CD14-positive monocyte (primary cell): ENCODE measurements at regions not wholly inside any gene's neighbourhood (a gene's known extent, or its start where the extent isn't known, plus 50 kb on each side); places are given as distances from the start of the nearest gene placed in this dataset.

Source experiments
- DNase-seq, 3 donors: peaks; one replicate each; pipeline ENCODE4 v3.0.0-alpha.2; 2011 to 2022
- H2AFZ ChIP-seq: 2 replicates; pipeline ENCODE4 v1.6.0; 2012; ENCODE audit warnings: mild to moderate bottlenecking, low read depth, low read length, inconsistent platforms; ENCODE audit not compliant: insufficient read depth, poor library complexity, severe bottlenecking
- H3K27ac ChIP-seq, 2 donors: 1 replicate in 1 of 2; 2 replicates in 1 of 2; pipeline ENCODE4 v1.5.1; 2012 to 2013; ENCODE audit warnings: low read length in 2 of 2, control low read depth in 1 of 2, inconsistent platforms in 1 of 2, low read depth in 1 of 2, mild to moderate bottlenecking in 1 of 2
- H3K27me3 ChIP-seq, 2 donors: one replicate each; pipeline versions ENCODE4 v1.6.0 to v1.6.1; 2011 to 2013; ENCODE audit warnings: low read length in 2 of 2; ENCODE audit not compliant: control insufficient read depth in 2 of 2, insufficient read depth in 2 of 2
- H3K36me3 ChIP-seq, 2 donors: replicated peaks in 1 of 2; 1 replicate in 1 of 2; 2 replicates in 1 of 2; pipeline versions ENCODE4 v1.5.1 to v1.6.1; 2012 to 2013; ENCODE audit warnings: low read length in 2 of 2, control low read depth in 1 of 2, inconsistent platforms in 1 of 2, mild to moderate bottlenecking in 1 of 2; ENCODE audit not compliant: insufficient read depth in 2 of 2, control insufficient read depth in 1 of 2
- H3K4me1 ChIP-seq, 2 donors: 1 replicate in 1 of 2; 2 replicates in 1 of 2; pipeline versions ENCODE4 v1.5.1 to v1.6.1; 2012 to 2013; ENCODE audit warnings: low read length in 2 of 2, control low read depth in 1 of 2, inconsistent platforms in 1 of 2, mild to moderate bottlenecking in 1 of 2, moderate library complexity in 1 of 2; ENCODE audit not compliant: insufficient read depth in 2 of 2, control insufficient read depth in 1 of 2
- H3K4me2 ChIP-seq: replicated peaks from 2 replicates; pipeline ENCODE3; 2012; ENCODE audit warnings: low read length, moderate library complexity, mild to moderate bottlenecking; ENCODE audit not compliant: poor library complexity, severe bottlenecking; ENCODE audit errors: extremely low read depth
- H3K4me3 ChIP-seq, 3 experiments: fragments of 200-600 bp in 1 of 3; sonication (generic) in 1 of 3; replicated peaks in 1 of 3; 1 replicate in 2 of 3; 2 replicates in 1 of 3; pipeline ENCODE4 v1.5.1; 2011 to 2013; ENCODE audit warnings: low read length in 3 of 3, mild to moderate bottlenecking in 3 of 3, control low read depth in 2 of 3, low read depth in 2 of 3, inconsistent platforms in 1 of 3, moderate library complexity in 1 of 3
- H3K79me2 ChIP-seq: 2 replicates; pipeline ENCODE4 v1.6.0; 2012; ENCODE audit warnings: mild to moderate bottlenecking, control low read depth, inconsistent platforms, low read length, moderate library complexity; ENCODE audit not compliant: insufficient read depth
- H3K9ac ChIP-seq: 2 replicates; pipeline ENCODE4 v1.6.0; 2017; ENCODE audit warnings: low read length, mild to moderate bottlenecking; ENCODE audit not compliant: insufficient read depth, poor library complexity, severe bottlenecking
- H3K9me3 ChIP-seq, 2 donors: replicated peaks in 1 of 2; 1 replicate in 1 of 2; 2 replicates in 1 of 2; pipeline versions ENCODE4 v1.5.1 to v1.6.1; 2012 to 2013; ENCODE audit warnings: low read length in 2 of 2, control low read depth in 1 of 2; ENCODE audit not compliant: control insufficient read depth in 1 of 2, insufficient read depth in 1 of 2
- H4K20me1 ChIP-seq: 2 replicates; pipeline ENCODE4 v1.6.0; 2012; ENCODE audit warnings: mild to moderate bottlenecking, low read length, control low read depth, moderate library complexity; ENCODE audit not compliant: insufficient read depth
- H3K27ac Mint-ChIP-seq, 7 donors: one replicate each; pipeline ENCODE4 v1.8.0; 2020; ENCODE audit warnings: mild to moderate bottlenecking in 7 of 7, mixed read lengths in 7 of 7, moderate library complexity in 6 of 7, inconsistent platforms in 2 of 7
- H3K27me3 Mint-ChIP-seq, 3 donors: one replicate each; pipeline ENCODE4 v1.8.0; 2021 to 2022; ENCODE audit warnings: low read depth in 3 of 3, mild to moderate bottlenecking in 3 of 3, mixed read lengths in 3 of 3, moderate library complexity in 3 of 3, inconsistent platforms in 1 of 3
- H3K36me3 Mint-ChIP-seq, 2 donors: one replicate each; pipeline ENCODE4 v1.8.0; 2020; ENCODE audit warnings: mixed read lengths in 2 of 2, inconsistent platforms in 1 of 2, mild to moderate bottlenecking in 1 of 2
- H3K4me1 Mint-ChIP-seq: one replicate; pipeline ENCODE4 v1.8.0; 2020; ENCODE audit warnings: mild to moderate bottlenecking, mixed read lengths
- H3K4me3 Mint-ChIP-seq, 2 donors: one replicate each; pipeline ENCODE4 v1.8.0; 2020; ENCODE audit warnings: mild to moderate bottlenecking in 2 of 2, mixed read lengths in 2 of 2, moderate library complexity in 1 of 2
- H3K9me3 Mint-ChIP-seq, 7 donors: one replicate each; pipeline ENCODE4 v1.8.0; 2020 to 2022; ENCODE audit warnings: mixed read lengths in 7 of 7, mild to moderate bottlenecking in 6 of 7, moderate library complexity in 6 of 7, inconsistent platforms in 2 of 7
- CTCF ChIP-seq: fragments of 200-600 bp; IDR thresholded peaks from one replicate; pipeline ENCODE4 v1.8.0; 2022; ENCODE audit warnings: antibody characterized with exemption, mild to moderate bottlenecking
- WGBS: methylation state at CpG from one replicate; pipeline ENCODE4 v1.1.5; 2013; ENCODE audit warnings: missing lambda C conversion rate; ENCODE audit not compliant: insufficient coverage; 5-methylcytosine and 5-hydroxymethylcytosine counted together
- intact Hi-C, 2 donors: fragments of 100-400 bp; cut with micrococcal nuclease; formaldehyde crosslinking; loops; one replicate each; pipeline versions ENCODE4 v1.15.0 to v1.15.1; 2023

- DNase-seq: no peak
- H3K27ac ChIP-seq: no peak overlapping the region
- H3K4me1 Mint-ChIP-seq: no peaks in the 10 kb centered on the region
- no peaks in the 10 kb centered on the region for H3K4me1 ChIP-seq
- no peak overlapping the region for H3K27ac Mint-ChIP-seq
- no peaks in the 10 kb centered on the region for H3K36me3 Mint-ChIP-seq
- intact Hi-C loops: no loop called here
- H3K9me3 ChIP-seq: no peaks in the 10 kb centered on the region
- H4K20me1 ChIP-seq: no peaks in the 10 kb centered on the region
- H3K27me3 Mint-ChIP-seq: peaks cover 40 to 71% (median 58%) of the 10 kb centered on the region in 3 donors
- WGBS: 61% methylated on average over 9 of the region's 11 CpGs
- peaks cover 0 to 38% of the 10 kb centered on the region in 2 donors for H3K27me3 ChIP-seq
- TF ChIP-seq CTCF: no peak
- H3K79me2 ChIP-seq: no peaks in the 10 kb centered on the region
- H3K9ac ChIP-seq: no peak overlapping the region
- H3K4me3 ChIP-seq: no peak overlapping the region
- H2AFZ ChIP-seq: no peak overlapping the region
- peak overlapping the region in 1 of 2 donors; percentile 41 for H3K4me3 Mint-ChIP-seq
- H3K4me2 ChIP-seq: no peak overlapping the region
- H3K9me3 Mint-ChIP-seq: peaks cover 0 to 4% (median 0%) of the 10 kb centered on the region in 7 donors
- H3K36me3 ChIP-seq: no peaks in the 10 kb centered on the region
Measured at GRCh38 chr7:155388561-155388960, 69.4 kb upstream of the EN2 start.

- intact Hi-C loops: no loop called here
- no peak for DNase-seq
- 79% methylated on average over 5 of the region's 8 CpGs for WGBS
- Histone ChIP-seq H3K9ac (no peak overlapping the region), H3K4me1 (no peaks in the 10 kb centered on the region), H3K27ac (no peak overlapping the region), H3K4me2 (no peak overlapping the region), H3K79me2 (no peaks in the 10 kb centered on the region), H3K27me3 (peaks cover 0 to 23% of the 10 kb centered on the region in 2 donors), H3K36me3 (no peaks in the 10 kb centered on the region), H3K4me3 (no peak overlapping the region), H4K20me1 (no peaks in the 10 kb centered on the region), H2AFZ (no peak overlapping the region), H3K9me3 (no peaks in the 10 kb centered on the region)
- Mint-ChIP-seq H3K27me3 (peaks cover 36 to 65% (median 46%) of the 10 kb centered on the region in 3 donors), H3K27ac (no peak overlapping the region), H3K9me3 (peaks cover 0 to 2% (median 0%) of the 10 kb centered on the region in 7 donors), H3K4me1 (no peaks in the 10 kb centered on the region), H3K36me3 (no peaks in the 10 kb centered on the region), H3K4me3 (no peak overlapping the region)
- TF ChIP-seq CTCF: no peak
Measured at GRCh38 chr7:155391414-155391813, 66.5 kb upstream of the EN2 start.
